HG03060 (cell line): ENCODE measurements at regions not wholly inside any gene's neighbourhood (a gene's known extent, or its start where the extent isn't known, plus 50 kb on each side); places are given as distances from the start of the nearest gene placed in this dataset.
"Not testable (repeated sequence)": the region's sequence is repeated elsewhere in the genome, so short reads cannot be mapped to it uniquely, and the experiment has no call there.

Source experiments
- ATAC-seq: cut with Tn5 transposase; IDR thresholded peaks from one replicate; pipeline ENCODE4 v1.9.1; 2021; ENCODE audit warnings: low read depth, moderate number of reproducible peaks; ENCODE audit not compliant: unreplicated experiment

DNA sequence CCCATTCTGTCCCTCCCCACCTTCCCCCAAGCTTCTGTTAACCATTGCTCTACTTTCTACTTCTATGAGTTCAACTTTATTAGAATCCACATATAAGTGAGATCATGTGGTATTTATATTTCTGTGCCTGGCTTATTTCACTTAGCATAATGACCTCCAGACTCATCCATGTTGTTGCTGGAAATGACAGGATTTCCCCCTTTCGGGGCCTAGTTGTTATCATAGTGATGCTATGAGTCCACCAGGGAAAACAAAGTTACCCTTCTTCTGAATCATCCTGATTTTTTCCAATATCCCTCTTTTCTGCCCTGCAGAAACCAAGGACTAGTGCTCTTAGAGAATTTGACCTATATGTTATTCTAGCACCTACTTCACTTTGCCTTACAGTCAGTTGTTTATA is 53.2 kb upstream of the TERB2 start:
- ATAC-seq: not testable (repeated sequence)

- not testable (repeated sequence) for ATAC-seq
Measured at GRCh38 chr15:44904651-44905340, 51.7 kb upstream of the TERB2 start.
